Fibroblast of villous mesenchyme (primary cell): ENCODE measurements at regions not wholly inside any gene's neighbourhood (a gene's known extent, or its start where the extent isn't known, plus 50 kb on each side); places are given as distances from the start of the nearest gene placed in this dataset.

Experiments
- DNase-seq: peaks from one replicate; pipeline ENCODE4 v3.0.0-alpha.2; 2010; ENCODE audit warnings: low read depth
- H3K4me3 ChIP-seq: 2 replicates; pipeline ENCODE4 v1.5.1; 2011; ENCODE audit warnings: low read depth, mild to moderate bottlenecking, low read length
- CTCF ChIP-seq: IDR thresholded peaks from 2 replicates; pipeline ENCODE4 v1.5.1; 2012; ENCODE audit warnings: low read depth, mild to moderate bottlenecking, low read length; ENCODE audit not compliant: insufficient read depth

- DNase-seq: no peak
- TF ChIP-seq CTCF: no peak
- no peak overlapping the region for H3K4me3 ChIP-seq
Measured at GRCh38 chr3:72673011-72673771, 175.1 kb downstream of the SHQ1 start.

GRCh38 chr3:72669224-72669623 is 179.0 kb downstream of the SHQ1 start:
- no peak for TF ChIP-seq CTCF
- no peak for DNase-seq

GRCh38 chr3:72666447-72666755 is 181.8 kb downstream of the SHQ1 start:
- TF ChIP-seq CTCF: no peak
- DNase-seq: no peak

More at GRCh38 chr3:72669224-72669623, 179.0 kb downstream of the SHQ1 start:
- H3K4me3 ChIP-seq: no peak overlapping the region

GRCh38 chr3:72665701-72666446 is 182.4 kb downstream of the SHQ1 start:
- peak; percentile 65 for TF ChIP-seq CTCF
- DNase-seq: peak; percentile 38
- no peak overlapping the region for H3K4me3 ChIP-seq

More at GRCh38 chr3:72666447-72666755, 181.8 kb downstream of the SHQ1 start:
- no peak overlapping the region for H3K4me3 ChIP-seq

GRCh38 chr3:72665103-72665502 is 183.1 kb downstream of the SHQ1 start:
- no peak for DNase-seq
- no peak for TF ChIP-seq CTCF
- H3K4me3 ChIP-seq: no peak overlapping the region

- TF ChIP-seq CTCF: no peak
- DNase-seq: no peak
- H3K4me3 ChIP-seq: no peak overlapping the region
Measured at GRCh38 chr3:72664184-72664975, 183.9 kb downstream of the SHQ1 start.
